Stimulated activated CD8-positive, alpha-beta memory T cell treated with anti-CD3 and anti-CD28 coated beads, Interleukin-4, amount 100 ng/mL, for 48 hours (primary cell): ENCODE measurements at regions not wholly inside any gene's neighbourhood (a gene's known extent, or its start where the extent isn't known, plus 50 kb on each side); places are given as distances from the start of the nearest gene placed in this dataset.
"Not testable (repeated sequence)": the region's sequence is repeated elsewhere in the genome, so short reads cannot be mapped to it uniquely, and the experiment has no call there.

Source experiments
- DNase-seq: peaks from one replicate; pipeline ENCODE4 v3.0.0-alpha.2; 2020

DNA sequence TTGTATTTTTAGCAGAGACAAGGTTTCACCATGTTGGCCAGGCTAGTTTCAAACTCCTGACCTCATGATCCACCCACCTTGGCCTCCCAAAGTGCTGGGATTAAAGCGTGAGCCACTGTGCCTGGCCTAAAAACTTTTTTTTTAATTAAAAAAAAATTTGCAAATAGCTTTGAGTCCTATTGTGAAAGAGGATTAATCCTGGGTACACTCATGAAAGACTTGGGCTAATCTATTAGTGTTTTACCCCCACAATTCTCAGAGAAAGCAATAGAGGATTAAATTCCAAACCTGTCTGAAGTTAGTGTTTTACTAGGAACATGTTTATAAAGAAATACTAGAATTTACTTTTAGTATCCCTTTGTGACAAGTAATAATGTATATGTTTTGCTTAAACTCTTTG lies 76.9 kb upstream of the ITGB1 start:
- no peak for DNase-seq

GRCh38 chr10:33032654-33033151 lies 74.7 kb upstream of the ITGB1 start:
- no peak for DNase-seq

DNA sequence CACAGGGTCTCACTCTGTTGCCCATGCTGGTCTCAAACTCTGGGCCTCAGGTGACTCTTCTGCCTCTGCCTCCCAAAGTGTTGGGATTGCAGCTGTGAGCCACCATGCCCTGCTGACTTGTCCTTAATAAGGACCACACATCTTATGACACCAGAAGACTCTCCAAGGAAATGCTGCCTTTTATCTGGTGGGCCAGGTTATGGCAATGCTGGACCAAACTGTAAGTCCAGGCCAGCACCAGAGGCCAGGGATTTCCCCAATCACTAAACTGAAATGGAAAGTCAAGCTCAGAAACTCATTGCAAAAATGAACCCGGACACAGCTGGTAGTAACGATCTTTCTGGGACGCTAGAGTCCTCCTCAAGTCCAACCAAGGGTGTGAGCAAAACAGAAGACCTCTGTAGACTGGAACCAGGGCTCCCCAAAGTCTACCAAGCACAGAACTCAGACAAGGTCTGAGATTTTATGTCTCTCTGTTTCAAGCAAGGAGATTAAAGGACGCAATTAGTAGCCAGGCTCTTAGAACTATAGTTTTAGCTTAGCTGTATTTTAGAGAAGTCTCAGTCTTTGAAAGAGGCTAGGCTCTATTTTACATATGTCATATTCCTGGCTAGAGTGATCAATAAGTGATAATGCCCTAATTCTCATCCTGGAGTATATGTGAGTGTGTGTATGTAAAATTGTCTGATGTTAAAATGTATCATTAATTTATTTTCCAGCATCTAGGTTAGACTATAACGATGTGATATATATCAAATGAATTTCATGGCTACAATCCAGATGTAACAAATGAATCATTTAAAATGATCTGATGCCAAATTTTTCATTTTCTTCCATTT lies 74.0 kb upstream of the ITGB1 start:
- no peak for DNase-seq

GRCh38 chr10:33031171-33031570 lies 73.1 kb upstream of the ITGB1 start:
- no peak for DNase-seq

DNA sequence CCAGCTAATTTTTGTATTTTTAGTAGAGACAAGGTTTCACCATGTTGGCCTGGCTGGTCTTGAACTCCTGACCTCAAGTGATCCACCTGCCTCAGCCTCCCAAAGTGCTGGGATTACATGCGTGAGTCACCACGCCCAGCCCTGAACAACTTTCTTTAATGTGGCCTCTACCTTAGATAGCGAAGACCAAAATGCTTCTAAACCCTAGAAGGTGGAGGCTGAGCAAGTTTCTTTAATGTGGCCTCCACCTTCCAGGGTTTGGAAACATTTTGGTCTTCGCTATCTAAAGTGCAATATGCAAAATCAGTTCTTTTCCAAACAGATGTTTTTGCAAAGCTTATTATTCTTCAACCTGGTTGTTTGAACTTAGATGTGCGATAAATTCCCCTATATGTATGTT lies 70.5 kb upstream of the ITGB1 start:
- not testable (repeated sequence) for DNase-seq

GRCh38 chr10:33027088-33027487 lies 69.1 kb upstream of the ITGB1 start:
- DNase-seq = no peak

DNA sequence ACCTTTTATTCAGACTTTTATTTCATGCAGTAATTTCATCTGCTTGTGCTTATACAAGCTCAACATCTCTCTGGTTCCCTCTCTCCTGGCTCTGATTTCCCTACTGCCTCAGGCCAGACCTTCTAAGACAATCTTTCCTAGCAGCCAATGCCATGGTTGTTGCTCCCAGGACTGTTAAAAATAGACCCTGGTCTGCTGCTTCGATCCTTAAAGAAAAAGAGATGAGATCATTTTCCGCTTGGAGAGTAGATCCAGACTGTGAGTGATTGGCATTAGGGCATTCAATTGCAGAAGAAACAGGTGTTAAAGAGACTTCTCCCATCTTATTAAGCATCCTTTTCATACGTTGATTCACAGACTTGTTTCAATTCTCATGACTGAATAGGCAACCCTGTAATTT lies 68.4 kb upstream of the ITGB1 start:
- no peak for DNase-seq

- DNase-seq = no peak
Measured at GRCh38 chr10:33025910-33026309, 67.9 kb upstream of the ITGB1 start.

DNA sequence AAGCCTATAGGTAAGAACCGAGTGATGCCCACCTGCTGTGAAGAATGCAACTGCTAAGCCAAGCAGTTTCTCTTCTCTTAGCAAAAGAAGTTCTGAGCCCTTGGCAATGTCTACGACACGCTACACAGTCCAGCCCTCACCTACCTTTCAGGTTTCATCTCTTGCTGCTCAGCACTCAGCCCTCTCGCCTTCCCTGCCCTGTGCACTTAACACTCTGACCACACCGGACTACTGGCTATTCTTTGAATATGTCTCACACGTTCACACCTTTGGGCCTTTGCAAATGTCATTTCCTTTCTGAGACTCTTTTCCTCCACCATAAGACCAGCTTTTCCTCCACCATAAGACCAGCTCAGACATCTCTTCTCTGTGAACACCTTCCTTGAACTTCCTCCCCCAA lies 67.0 kb upstream of the ITGB1 start:
- no peak for DNase-seq

GRCh38 chr10:33022691-33023090 lies 64.7 kb upstream of the ITGB1 start:
- no peak for DNase-seq

DNA sequence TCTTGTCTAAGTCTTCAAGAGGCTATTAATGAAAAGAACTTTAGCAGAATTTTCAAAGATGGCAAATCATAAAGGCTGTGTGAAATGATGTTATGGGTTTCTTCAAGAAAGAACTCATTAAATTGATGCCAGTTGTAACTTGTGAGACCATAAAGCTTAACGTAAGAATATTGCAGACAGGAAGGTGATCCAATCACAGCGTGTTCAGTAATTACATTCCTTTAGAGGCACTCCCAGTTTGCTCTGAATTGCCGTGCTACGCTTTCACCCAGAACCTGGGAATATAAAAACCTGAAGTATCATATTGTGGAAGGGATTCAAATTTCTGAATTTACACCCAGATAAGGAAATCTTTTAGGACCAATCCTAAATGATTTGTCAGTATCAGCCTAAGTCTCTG lies 64.1 kb upstream of the ITGB1 start:
- DNase-seq = no peak

DNA sequence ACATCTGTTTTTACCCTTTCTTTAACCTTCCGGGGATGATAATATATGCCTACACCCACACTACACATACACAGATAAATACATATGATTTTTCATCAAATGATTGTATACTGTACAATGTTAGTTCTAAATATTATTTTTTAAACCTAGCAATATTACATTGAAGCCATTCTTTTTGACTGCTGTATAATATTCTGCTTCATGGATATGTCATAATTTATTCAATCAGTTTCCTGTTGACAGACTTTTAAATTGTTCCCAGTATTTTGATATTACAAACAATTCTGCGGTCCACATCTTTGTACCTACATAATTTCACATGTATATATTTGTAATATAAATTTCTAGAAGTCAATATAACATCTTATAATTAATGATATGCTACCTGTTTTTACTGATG lies 59.0 kb upstream of the ITGB1 start:
- no peak for DNase-seq

DNA sequence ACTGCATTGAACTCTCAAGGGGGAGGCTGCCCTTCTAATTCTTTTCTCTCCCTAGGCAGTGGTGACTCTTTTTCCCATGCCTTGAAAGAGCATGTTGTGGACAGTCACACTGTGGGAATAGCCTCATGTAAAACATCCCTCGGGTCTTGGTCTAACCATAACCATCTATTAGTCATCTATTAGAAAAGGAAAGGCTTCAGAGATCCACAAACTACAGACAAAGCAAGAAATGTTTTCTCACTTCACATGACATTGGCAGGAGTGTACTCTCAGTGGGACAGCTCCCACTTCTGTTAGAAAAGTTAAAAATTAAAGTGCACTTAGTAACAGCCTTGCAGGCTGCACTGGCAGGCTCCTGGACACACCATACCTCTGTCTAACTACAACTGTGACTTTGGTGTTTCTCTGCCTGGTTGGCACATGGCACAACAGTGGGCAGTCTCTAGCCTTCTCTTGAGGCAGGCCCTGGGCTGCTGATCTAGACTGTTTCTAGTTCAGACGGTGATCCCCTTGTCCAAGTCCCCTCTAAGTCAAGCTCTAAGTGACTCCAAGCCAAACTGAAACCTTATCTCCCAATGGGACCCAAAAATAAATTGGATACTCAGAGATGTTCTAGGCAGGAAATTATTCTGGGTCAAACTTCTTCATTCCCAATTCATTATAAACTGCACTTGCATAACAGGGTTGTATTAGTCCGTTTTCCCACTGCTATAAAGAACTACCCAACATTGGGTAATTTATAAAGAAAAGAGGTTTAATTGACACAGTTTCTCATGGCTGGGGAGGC lies 57.9 kb upstream of the ITGB1 start:
- no peak for DNase-seq

DNA sequence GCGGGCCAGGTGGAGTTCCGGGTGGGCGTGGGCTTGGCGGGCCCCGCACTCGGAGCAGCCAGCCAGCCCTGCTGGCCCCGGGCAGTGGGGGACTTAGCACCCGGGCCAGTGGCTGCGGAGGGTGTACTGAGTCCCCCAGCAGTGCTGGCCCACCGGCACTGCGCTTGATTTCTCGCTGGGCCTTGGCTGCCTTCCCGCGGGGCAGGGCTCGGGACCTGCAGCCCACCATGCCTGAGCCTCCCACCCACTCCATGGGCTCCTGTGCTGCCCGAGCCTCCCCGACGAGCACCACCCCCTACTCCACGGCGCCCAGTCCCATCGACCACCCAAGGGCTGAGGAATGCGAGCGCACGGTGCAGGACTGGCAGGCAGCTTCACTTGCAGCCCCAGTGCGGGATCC lies 55.3 kb upstream of the ITGB1 start:
- DNase-seq = not testable (repeated sequence)

- DNase-seq = no peak
Measured at GRCh38 chr10:33012306-33012705, 54.3 kb upstream of the ITGB1 start.

DNA sequence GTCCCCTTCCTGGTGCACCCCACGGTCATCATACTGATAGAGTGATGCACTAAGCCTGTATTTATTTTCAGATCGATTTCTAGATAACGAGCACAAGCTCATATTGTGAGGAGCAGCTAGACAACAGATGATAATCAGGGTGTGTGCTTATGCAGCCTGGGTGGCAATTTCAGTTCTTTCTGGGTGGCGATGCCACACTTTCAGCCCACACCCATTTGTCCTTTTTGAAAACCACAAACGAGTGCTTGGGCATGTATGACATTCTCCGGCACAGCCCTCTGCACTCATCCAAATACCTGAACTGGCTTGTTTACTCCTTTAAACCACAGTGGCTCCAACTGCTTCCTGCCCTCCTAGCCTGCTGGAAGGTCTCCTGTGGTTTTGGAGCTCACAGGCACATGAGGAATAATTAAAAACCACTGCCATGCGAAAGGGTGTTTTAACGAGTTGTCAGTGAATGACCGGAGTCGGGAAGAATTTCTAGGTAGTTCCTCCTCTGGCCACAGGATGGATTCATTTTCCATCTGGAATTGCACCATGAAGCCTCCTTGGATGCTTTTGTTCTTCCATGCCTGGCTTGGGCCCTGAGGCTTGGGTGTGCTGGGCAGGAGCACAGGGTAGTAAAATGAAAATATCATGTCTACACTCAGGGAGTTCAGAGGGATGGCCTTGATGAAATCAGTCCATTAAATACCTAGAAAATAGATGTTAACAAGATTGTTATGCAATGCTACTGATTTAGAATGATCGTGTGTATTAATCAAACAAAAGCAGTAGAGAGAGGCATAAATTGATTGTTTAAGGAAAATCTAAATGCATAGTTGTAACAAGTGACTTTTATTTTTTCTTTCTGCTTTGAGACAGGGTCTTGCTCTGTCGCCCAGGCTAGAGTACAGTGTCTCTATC lies 52.4 kb upstream of the ITGB1 start:
- DNase-seq = peak; percentile 36

DNA sequence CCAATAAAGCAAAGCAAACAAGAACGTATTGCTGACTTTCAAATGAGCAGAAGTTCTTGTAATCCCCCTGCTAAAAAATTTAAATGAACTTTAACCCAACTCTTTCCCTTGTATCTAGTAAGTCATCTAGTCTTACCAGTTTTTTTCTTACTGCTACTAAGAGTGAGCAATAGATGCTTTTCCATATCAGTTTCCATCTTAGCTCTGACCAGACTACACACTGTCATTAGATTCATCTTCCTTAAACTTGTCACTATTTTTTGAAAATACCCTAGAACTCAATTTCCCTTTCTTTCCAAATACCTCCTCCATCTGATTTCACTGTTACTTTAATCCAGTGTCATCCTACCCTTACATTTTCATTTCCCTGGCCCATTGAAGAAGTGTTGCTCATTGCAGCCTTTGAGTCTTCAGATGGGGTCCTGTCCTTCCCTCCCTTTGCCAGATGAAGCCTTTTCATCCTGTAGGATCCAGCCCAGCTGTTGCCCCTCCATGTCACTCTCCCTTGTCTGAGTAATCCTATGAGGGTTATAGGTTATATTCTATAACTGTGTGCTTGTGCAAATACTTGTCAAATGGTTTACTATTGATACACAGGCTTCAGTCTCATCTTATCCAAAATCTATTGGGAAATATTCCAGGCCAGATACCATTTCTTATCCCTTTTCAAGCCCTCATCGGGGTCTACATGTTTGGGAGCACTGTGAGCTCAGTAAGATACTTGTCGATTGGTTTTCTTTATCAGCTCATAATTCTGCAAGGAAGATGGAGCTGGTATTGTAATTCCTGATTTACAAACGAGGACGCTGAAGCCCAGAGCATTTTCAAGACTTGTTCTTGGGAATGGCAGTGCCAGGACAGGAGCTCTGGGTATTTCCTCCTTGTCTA lies 51.5 kb upstream of the ITGB1 start:
- no peak for DNase-seq

GRCh38 chr10:33008499-33009243 lies 50.6 kb upstream of the ITGB1 start:
- DNase-seq = peak; percentile 81

GRCh38 chr10:33007731-33008381 lies 49.8 kb upstream of the ITGB1 start:
- DNase-seq = not testable (repeated sequence)
